PC-9 (cell line): ENCODE measurements at regions not wholly inside any gene's neighbourhood (a gene's known extent, or its start where the extent isn't known, plus 50 kb on each side); places are given as distances from the start of the nearest gene placed in this dataset.

Experiments
- CTCF ChIP-seq: fragments of 200-600 bp; sonication (generic); conservative IDR thresholded peaks from 2 replicates; pipeline ENCODE4 v1.6.1; 2017; ENCODE audit warnings: mixed run types, antibody characterized with exemption, mild to moderate bottlenecking, moderate library complexity
- EZH2 ChIP-seq: fragments of 200-600 bp; sonication (generic); IDR thresholded peaks from 2 replicates; pipeline ENCODE4 v1.8.0; 2017; ENCODE audit warnings: antibody characterized with exemption, low read depth

GRCh38 chr4:53721263-53721662, 130.0 kb upstream of the LNX1 start:
- TF ChIP-seq CTCF = no peak
- no peak for TF ChIP-seq EZH2
